Muscle of arm (tissue), 1 donor: ENCODE measurements at regions not wholly inside any gene's neighbourhood (a gene's known extent, or its start where the extent isn't known, plus 50 kb on each side); places are given as distances from the start of the nearest gene placed in this dataset.

Experiments used
- DNase-seq: peaks from one replicate; pipeline ENCODE4 v3.0.0-alpha.2; 2013

DNA sequence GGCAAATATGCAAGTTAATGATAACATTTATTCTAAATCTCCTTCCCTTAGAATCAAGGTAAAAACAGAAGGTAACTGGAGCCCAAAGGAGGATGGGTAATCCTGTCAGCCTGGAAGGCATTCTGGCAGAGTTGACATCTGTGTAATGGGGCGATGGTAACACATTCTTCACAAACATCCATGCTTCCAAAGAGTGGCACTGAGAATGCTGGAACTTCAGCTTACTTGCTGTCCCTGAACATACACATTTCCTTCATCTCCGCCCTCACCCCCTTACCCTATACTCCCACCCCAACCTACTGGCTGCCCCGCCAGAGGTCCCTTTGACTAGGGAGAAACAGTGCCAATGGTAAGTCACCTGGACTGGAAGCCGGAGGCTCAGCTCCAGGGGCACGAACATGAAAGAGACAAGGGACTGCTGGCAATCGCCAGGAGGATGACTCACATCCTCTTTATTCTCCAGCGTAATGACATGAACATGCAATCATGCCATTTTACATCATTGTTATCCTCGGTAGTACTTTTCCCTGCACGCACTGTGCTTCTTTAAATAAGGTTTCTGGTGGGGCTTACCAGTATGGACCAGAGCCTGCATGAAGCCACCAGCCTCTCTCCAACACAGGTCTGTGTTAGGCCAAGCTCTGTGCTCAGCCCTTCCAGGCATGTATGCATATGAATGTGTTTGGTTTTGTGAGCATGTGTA is 694.2 kb upstream of the TENM3 start:
- no peak for DNase-seq

DNA sequence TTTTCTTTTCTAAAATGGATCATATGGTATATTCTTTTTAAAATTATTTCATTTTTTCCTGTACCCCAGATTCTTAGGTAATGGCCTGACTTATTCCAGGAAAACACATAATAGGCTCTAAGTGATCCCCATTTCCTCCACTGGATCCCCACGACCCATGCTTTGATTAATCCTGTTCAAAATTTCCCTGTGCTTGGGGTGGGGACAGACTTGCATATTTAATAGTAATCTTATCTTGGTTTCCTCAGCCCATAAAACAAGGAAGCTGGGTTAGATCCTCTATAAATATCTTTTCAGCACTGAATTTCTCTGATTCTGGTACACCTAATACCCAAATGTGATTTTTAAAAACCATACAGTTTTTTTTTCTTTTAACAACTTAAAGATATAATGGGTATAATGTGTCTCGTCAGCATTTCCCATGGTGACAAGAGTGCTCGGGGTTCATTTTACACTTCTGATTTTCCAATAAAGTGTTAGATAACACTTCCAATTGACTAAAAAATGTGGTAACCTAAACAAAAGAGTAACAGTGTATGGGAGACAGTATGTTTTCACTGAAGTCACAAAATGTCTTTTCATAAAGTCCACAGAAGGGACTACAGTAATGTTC is 693.5 kb upstream of the TENM3 start:
- no peak for DNase-seq

DNA sequence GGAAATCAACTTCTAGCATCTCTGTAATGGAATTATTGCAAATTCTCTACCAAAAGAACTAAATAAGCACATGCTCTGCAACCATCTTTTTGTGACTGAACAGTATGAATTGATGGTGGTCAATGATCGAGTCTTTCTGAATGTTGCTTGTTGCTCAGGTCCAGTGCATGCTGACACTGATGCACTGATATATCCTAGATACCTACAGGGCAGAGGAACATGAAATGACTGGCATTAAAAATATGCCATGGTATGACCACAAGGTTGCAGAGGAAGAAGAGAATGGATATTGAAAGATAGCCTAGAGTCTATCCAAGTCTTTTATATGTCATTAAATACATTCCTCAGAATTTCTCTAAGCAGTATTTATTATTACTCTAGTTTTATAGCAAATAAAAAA is 692.8 kb upstream of the TENM3 start:
- DNase-seq, result no peak

DNA sequence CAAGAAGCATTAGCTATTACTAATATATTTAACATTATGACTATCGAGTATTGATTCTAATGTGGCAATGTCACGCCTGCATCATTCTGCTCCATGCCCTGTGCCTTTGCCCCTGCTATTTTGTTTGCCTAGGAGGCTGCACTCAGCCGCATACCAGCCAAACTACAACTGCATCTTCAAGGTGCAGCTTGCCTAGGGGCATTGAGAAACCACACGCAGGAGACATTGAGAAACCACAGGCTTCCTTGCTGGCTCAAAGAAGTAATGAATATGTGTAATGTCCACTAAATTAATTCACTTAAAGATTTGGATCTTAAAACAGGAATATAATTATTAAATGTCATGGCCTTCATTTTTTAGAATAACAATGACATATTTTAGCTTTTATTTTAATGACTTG is 683.6 kb upstream of the TENM3 start:
- DNase-seq, result no peak

DNA sequence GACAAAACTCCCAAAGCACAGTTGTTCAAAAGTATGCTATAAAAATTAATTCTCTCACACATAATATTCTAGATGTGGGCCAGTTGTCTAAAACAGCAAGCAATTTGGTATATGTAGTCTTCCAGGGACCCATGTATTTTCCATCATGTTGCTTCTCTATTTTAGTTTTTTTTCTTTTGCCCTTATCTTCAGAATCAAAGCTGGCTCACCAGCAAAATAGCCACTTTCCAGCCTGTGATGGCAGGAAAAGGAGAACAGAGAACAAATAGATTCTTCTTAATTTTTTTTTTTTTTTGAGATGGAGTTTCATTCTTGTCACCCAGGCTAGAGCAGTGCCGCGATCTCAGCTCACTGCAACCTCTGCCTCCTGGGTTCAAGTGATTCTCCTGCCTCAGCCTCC is 680.8 kb upstream of the TENM3 start:
- DNase-seq, result no peak

DNA sequence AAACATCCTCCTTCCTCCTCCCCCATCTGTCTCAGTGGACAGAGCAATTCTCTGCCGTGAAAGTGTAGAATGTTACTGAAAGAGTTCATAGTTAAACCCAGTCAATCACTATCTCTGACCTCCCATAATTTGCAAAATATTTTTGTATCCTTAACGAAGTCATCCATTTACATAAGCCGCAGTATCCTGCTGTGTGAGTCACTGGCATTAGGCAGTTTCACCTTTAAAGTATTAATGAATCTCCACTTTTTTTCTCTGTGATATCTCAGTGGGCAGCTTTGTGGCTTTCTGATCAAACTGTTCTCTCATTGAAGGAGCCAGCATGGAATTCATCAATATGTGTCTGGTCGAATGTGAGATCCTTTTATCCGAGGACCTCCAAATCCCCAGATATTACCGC is 678.6 kb upstream of the TENM3 start:
- no peak for DNase-seq

DNA sequence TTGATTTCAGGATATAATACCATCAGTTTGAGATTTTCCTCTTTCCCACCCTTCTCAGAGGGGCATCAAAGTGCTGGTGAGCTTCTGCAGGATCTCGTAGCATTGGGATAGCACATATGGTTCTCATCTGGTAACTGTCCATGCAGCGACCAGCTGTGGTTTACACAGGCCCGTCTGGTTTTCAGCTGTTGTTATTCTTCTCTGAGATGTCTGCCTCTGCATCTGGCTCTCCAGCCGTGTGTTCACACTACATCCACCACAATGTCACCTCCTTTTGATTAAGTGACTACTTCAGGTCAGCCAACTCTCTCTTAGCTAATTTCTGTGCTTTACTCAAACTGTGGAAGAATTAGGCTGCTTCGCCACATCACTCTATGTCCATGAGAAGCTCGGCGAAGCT is 676.7 kb upstream of the TENM3 start:
- peak; percentile 39 for DNase-seq

DNA sequence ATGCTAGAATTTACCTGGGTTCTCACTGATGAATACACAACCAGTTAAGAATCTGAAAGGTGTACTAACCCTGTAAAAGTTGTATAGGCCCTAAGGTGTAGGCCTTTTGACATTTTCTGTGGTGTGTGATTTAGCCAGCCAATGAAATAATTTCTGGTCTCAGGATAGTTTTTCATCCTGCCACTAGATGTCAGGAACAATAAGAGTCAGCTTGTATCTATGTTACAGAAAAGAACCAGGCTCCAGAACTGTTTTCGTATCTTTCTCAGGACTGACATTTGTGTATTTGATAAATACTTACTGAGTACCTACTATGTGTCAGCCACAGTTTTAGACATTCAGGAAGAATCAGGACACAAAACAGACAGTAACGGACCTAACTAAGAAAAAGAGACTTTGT is 673.6 kb upstream of the TENM3 start:
- peak; percentile 13 for DNase-seq

DNA sequence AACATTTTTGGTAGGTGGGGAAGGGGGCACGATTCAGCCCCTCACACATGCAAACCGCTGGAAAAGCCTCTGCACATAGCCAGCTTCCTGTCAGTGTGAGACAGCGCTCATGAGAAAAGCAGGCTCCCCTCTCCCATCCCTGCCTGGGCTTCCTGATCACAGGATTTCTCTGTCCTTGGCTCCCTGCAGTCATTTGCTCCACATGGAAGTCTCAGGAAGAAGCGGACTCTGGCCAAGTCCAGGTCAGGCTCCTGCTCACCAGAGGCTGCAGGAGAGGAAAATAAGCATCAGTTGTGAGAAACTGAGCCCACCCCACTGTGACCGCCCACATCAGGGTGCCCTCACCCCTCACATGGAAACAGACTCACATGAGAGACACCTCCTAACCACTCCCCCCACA is 664.3 kb upstream of the TENM3 start:
- no peak for DNase-seq

DNA sequence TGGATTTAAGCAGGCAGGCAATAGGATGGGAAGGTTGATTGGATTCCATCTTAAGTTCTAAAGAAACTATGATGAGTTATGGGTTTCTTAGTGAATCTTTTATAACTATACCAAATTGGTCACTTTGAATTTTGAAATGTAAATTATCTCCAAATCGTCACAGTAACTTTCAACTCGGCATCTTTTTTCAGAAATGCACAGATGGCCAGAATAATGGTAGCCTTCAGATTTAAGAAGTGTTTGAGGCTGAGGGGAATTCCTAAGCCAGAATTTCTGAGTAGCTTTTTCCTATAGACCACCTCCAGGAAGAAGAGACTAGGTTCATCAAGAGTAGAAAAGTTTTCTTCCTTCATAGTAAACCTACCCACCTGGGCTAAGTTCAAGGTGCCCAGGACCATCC is 663.7 kb upstream of the TENM3 start:
- no peak for DNase-seq

DNA sequence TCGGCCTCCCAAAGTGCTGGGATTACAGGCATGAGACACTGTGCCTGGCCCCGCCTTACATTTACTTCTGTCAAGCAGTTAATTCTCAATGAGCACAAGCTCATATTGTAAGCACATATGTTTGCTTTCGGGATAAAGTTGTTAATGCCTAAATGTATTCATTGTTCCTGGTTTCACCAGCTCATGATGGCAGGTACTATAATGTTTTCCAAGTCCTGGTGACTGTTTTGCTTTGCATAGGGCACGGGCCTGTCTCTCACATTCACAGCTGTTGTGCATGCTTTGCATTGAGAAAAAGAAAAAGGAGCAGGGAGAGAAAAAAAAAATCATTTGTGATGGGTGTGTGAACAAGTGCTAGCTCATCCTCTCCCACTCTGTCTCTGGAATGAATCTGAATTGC is 661.2 kb upstream of the TENM3 start:
- DNase-seq, result no peak

DNA sequence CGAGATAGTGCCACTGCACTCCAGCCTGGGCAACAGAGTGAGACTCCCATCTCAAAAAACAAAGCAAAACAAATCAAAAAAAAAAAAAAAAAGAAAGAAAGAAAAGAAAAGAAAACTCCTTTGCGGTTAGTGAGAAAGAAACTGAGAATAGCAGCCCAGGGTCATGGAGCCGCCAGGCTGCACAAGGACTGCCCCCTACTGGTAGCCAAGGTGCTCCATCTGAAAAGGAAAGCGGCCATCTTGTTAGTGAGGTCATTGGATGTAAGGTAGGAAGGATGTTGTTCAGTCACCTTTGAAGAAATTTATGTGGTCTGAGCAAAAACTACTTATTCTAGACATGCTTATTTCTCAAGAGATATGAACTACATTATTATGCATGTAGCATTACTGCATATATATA is 660.6 kb upstream of the TENM3 start:
- DNase-seq, result no peak

DNA sequence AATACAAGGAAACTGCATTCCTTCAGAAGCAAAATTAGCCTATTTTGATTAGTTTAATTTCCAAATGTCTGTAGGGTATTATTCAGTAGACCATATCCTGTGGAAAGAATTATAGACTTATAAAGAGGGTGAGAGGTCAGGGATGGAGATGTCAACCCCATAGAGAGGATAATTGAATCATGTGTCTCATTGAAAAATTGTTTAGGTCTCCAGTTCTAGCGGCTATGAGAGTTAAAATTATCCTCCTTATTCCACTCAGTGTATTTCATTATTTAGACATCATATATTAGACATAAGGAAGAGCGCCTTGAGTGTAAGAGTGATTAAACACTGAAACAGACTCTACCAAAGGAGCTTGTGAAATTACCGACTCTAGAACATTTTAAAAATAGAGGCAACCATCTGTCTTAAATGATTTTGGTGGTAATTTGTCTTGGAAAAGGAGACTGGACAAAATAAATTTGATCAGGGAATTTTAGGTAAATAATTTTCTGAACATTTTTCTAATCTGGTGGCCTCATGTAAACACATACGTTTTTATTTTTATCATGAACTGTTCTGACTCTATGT is 654.4 kb upstream of the TENM3 start:
- DNase-seq, result no peak

DNA sequence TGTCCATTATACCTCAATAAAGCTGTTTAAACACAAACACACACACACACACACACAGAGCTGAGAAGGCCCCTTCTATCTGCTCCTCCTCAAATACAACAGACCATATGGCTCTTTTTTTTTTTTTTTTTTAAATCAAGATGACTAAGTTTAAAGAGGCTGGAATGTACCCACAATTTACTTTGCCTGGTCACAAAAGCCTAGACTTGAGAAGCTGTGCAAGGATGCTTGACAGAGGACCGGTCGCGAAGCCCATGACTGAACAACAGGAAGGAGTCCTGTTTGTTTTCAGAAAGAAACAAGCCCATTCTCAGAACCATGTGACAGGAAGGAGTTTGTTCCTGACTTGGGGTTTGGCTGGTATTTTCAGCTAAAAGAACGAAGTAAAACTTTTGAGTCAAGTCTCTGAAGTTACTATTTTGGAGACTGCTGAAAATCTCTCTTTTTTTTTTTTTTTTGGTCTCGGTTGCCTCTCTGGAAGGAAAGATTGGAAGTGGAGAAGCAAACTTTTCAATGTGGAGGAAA is 650.9 kb upstream of the TENM3 start:
- DNase-seq, result no peak

DNA sequence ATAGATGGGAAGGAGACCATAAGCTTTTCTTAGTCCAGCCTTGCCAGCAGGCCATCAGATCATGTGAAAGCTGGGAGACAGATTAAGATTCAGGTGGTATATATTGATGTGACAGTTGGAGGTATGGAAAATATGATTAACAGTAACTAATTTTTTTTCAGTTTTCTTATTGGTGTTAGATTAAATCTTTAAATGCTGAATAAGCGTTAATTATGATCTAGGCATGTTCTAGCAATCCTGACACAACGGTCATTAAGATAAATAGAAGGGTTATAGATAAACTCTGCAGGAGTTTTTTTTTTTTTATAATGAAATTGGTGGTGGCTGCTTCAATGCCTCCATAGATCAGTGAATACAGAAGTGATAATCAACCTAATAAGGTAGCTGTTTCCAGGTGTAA is 649.5 kb upstream of the TENM3 start:
- no peak for DNase-seq

DNA sequence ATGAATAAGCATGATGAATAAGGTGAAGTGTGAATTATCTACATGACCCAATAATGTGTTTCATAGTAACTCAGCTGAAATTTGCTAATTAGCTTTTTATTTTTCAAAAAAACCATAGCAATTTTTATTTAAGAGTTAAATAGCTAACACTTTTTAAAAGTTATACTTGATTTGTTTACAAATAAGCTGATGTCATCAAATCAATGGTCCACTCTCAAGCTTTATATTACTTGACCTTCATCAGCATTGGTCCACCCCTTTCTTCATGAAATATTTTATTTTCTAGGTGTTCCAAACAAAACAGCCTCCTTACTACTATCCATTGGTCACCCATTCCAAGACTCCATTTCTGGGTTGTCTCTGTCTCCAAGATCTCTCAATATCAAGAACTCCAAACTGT is 649.0 kb upstream of the TENM3 start:
- DNase-seq, result no peak

DNA sequence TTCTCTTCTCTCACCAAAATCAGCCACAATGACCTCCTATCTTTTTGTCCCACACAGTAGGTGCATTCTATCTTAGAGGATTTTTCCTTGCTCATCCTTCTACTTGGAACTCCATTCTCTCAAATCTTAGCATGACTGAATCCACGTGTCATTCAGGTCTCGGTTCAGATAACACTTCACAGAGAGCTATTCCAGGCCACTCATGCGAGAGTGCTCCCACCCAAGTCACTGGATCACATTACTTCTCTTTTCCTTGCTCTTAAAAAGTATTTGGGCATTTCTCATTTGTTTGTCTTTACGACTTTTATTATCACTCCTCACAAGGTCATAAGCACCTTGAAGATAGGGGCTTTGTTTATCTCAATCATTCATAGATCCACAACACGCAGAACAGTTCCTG is 647.5 kb upstream of the TENM3 start:
- DNase-seq, result no peak

DNA sequence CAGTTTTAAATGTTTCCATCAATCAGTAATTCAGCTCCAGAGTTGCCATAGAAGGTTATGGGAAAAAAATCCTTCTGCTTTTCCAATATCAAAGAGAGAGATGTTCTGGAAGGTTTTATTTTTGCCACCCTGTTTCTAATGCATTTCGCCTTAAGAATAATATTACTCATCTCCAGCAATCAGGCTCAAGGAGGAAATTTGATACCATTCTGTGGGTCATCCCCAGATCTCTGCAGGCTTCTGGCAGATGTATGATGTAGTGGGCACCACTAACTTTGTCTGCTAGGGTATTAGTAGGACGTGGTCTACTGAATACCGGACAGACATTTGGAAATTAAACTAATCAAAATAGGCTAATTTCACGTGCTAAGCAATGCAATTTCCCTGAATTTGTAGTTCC is 645.4 kb upstream of the TENM3 start:
- DNase-seq, result no peak

DNA sequence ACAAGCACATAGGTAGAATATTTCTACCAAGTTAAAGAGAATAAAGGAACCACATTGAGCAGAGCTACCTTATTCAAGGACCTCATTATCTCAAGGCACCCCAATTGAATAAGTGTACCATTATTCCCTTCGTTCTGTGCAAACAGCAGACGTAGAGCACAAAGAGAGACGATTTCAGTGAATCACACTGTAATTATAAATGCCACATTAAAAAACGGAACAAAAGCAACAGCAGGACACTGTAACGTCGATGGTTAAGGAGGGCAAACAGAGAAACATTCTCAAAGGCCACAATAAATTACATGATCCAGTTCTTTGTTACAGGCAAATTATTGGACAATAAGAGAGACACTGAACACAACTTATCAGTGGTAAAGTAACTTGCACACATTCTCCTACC is 644.1 kb upstream of the TENM3 start:
- DNase-seq, result no peak

DNA sequence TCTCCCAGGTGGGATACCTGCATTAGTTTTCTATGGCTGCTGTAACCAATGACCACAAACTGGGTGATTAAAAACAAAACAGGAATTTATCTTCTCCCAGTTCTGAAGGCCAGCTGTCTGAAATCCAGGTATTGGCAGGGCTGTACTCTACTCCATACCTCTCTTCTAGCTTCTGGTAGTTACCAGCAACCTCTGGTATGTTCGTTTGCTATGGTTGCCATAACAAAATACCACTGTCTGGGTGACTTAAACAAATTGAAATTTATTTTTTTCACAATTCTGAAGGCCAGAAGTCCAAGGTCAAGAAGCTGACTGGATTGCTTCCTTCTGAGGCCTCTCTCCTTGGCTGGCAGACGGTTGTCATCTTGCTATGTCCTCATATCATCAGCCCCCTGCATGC is 642.1 kb upstream of the TENM3 start:
- no peak for DNase-seq

DNA sequence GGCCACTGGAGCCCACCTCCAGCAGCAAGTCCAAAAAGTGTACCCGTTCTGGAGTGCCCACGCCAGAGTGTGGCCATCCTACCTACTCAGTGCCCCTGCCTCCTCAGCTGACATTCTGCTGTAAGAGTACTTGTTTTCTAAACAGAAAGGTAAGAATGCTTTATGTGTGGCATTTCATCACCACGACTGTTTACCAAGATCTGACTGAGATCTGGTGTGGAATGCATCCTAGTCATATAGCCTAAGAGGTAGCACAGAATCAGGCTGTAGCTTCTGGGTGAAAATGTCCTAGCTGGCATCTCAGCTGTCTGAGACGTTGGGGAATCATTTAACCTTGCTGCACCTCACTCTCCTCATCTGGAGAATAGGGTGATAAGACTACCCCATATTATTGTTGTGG is 638.7 kb upstream of the TENM3 start:
- no peak for DNase-seq

DNA sequence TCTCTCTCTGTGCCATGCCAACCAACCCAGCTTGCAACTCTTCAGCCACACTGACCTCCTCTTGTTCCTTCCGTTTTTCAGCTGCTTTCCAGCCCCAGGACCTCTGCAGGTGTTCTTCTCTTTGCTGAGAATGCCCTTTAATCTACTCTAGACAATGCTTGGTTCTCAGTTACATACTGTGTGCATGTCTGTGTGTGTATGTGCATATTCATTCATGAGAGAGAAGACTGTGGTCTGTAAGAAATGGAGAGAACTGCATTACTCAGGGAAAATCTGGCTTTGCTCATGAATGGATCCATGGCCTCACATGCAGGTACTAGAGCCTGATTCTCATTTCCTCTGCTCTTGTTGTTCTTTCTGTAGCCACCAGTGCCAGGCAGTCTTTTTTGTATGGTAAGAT is 636.9 kb upstream of the TENM3 start:
- no peak for DNase-seq

DNA sequence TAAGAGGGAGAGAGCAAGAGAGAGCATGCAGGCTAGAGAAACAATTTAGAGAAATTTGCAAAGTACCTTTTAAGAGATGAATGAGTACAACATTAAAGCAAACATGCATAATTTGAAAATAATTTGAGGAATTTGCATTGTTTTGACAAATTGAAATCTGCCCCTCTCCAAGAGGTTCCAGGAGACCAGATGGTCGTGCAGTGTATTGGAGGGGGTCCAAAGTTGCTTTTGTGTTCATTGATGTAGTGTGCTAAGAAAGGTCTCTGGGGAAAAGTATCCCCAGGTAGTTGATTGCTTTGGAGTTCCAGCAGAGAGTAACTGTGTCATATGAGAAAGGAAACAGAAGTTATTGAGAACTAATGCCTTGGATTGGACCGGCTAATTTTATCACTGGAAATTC is 635.0 kb upstream of the TENM3 start:
- DNase-seq, result no peak
